WTC11 (cell line): ENCODE measurements at regions not wholly inside any gene's neighbourhood (a gene's known extent, or its start where the extent isn't known, plus 50 kb on each side); places are given as distances from the start of the nearest gene placed in this dataset.

Experiments used
- ATAC-seq: fragments of 200-7000 bp; cut with Tn5 transposase; 2 replicates; pipeline ENCODE4 v1.10.0; 2021; ENCODE audit warnings: mild to moderate bottlenecking, moderate library complexity
- CTCF ChIA-PET: fragments of 300-600 bp; sonication (Branson Sonifier 250); formaldehyde crosslinking; loops from one replicate; lab custom pipeline; 2021; ENCODE audit warnings: antibody characterized with exemption; lab: Charles Lee
- POLR2A ChIA-PET: fragments of 350-600 bp; sonication (Branson Sonifier 250); formaldehyde crosslinking; loops from one replicate; lab custom pipeline; 2021; ENCODE audit warnings: antibody characterized with exemption; lab: Charles Lee
- DNase-seq: peaks from one replicate; pipeline ENCODE4 v3.0.0; 2021; ENCODE audit warnings: low spot score
- H3K27ac Mint-ChIP-seq: 2 replicates; pipeline ENCODE4 v1.8.0; 2021; ENCODE audit warnings: mixed read lengths
- H3K27me3 Mint-ChIP-seq: 2 replicates; pipeline ENCODE4 v1.8.0; 2021; ENCODE audit warnings: low read depth, mild to moderate bottlenecking, moderate library complexity, mixed read lengths
- H3K36me3 Mint-ChIP-seq: 2 replicates; pipeline ENCODE4 v1.8.0; 2021; ENCODE audit warnings: mixed read lengths
- H3K4me1 Mint-ChIP-seq: 2 replicates; pipeline ENCODE4 v1.8.0; 2022; ENCODE audit warnings: mixed read lengths
- H3K4me3 Mint-ChIP-seq: 2 replicates; pipeline ENCODE4 v1.8.0; 2021; ENCODE audit warnings: mild to moderate bottlenecking, moderate library complexity, mixed read lengths
- H3K9me3 Mint-ChIP-seq: 2 replicates; pipeline ENCODE4 v1.8.0; 2021; ENCODE audit warnings: mixed read lengths
- CREM ChIP-seq: sonication (generic); formaldehyde crosslinking; IDR thresholded peaks from 2 replicates; pipeline ENCODE4 v1.8.1; 2022; ENCODE audit warnings: mild to moderate bottlenecking, missing genetic modification reagents, moderate library complexity
- GTF2I ChIP-seq: fragments of 250-450 bp; sonication (Bioruptor Pico); conservative IDR thresholded peaks from 2 replicates; pipeline ENCODE4 v1.4.0; 2021; ENCODE audit warnings: mild to moderate bottlenecking
- NFATC4 ChIP-seq: fragments of 250-450 bp; sonication (Bioruptor Pico); IDR thresholded peaks from 2 replicates; pipeline ENCODE4 v1.9.0; 2021; ENCODE audit warnings: mild to moderate bottlenecking
- NFYB ChIP-seq: sonication (generic); formaldehyde crosslinking; conservative IDR thresholded peaks from 2 replicates; pipeline ENCODE4 v1.8.0; 2022; ENCODE audit warnings: low read depth, missing genetic modification reagents
- NR3C1 ChIP-seq: sonication (generic); formaldehyde crosslinking; conservative IDR thresholded peaks from 2 replicates; pipeline ENCODE4 v1.8.1; 2023; ENCODE audit warnings: low read depth, mild to moderate bottlenecking, missing genetic modification reagents
- OVOL2 ChIP-seq: fragments of 250-450 bp; sonication (Bioruptor Pico); IDR thresholded peaks from 2 replicates; pipeline ENCODE4 v1.9.0; 2021; ENCODE audit warnings: mild to moderate bottlenecking, borderline replicate concordance
- RORB ChIP-seq: fragments of 250-450 bp; sonication (Bioruptor Pico); IDR thresholded peaks from 2 replicates; pipeline ENCODE4 v1.9.0; 2021; ENCODE audit warnings: mild to moderate bottlenecking
- TEAD1 ChIP-seq: sonication (generic); formaldehyde crosslinking; IDR thresholded peaks from 2 replicates; pipeline ENCODE4 v1.8.0; 2022; ENCODE audit warnings: mild to moderate bottlenecking, missing genetic modification reagents
- TEAD4 ChIP-seq: sonication (generic); formaldehyde crosslinking; IDR thresholded peaks from 2 replicates; pipeline ENCODE4 v1.8.0; 2022; ENCODE audit warnings: mild to moderate bottlenecking, missing genetic modification reagents
- ZBTB21 ChIP-seq: sonication (generic); formaldehyde crosslinking; IDR thresholded peaks from 2 replicates; pipeline ENCODE4 v1.8.1; 2023; ENCODE audit warnings: mild to moderate bottlenecking, missing genetic modification reagents, borderline replicate concordance
- TF ChIP-seq, protein P1 (sequence below): sonication (generic); formaldehyde crosslinking; IDR thresholded peaks from 2 replicates; pipeline ENCODE4 v1.8.0; 2022; ENCODE audit warnings: missing genetic modification reagents
- TF ChIP-seq, protein P2 (sequence below): fragments of 200-600 bp; IDR thresholded peaks from 2 replicates; pipeline ENCODE4 v1.8.0; 2022; ENCODE audit warnings: antibody characterized with exemption
- TF ChIP-seq, protein P3 (sequence below): sonication (generic); formaldehyde crosslinking; IDR thresholded peaks from 2 replicates; pipeline ENCODE4 v1.8.1; 2022; ENCODE audit warnings: missing genetic modification reagents, borderline replicate concordance
- TF ChIP-seq, protein P4 (sequence below): sonication (generic); formaldehyde crosslinking; IDR thresholded peaks from 2 replicates; pipeline ENCODE4 v1.8.0; 2023; ENCODE audit warnings: missing genetic modification reagents, mild to moderate bottlenecking, borderline replicate concordance
- TF ChIP-seq, protein P5 (sequence below): fragments of 250-450 bp; sonication (Bioruptor Pico); IDR thresholded peaks from 2 replicates; pipeline ENCODE4 v1.9.0; 2021; ENCODE audit warnings: mild to moderate bottlenecking
- TF ChIP-seq, protein P6 (sequence below): sonication (generic); formaldehyde crosslinking; IDR thresholded peaks from 2 replicates; pipeline ENCODE4 v1.8.0; 2022; ENCODE audit warnings: mild to moderate bottlenecking, missing genetic modification reagents
- TF ChIP-seq, protein P7 (sequence below): sonication (generic); formaldehyde crosslinking; IDR thresholded peaks from 2 replicates; pipeline ENCODE4 v1.8.1; 2023; ENCODE audit warnings: mild to moderate bottlenecking, missing genetic modification reagents

DNA sequence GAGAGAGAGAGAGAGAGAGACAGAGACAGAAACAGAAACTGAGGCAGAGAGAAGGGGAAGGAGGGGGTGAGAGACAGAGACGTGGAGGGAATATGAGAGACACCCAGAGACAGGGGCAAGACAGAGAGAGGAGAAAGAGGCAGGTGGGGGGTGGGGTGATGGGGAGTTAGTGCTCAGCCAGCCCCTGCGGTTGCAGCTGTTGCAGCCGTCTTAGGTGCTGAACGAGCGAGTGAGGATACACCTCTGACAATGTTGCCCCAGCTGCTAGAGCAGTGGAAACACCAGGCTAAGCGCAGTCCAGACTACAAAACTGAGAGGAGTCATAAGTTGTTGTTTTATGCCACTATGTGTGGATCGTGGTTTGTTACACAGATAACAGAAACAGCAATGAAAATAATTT is 328.2 kb upstream of the SHH start:
- POLR2A ChIA-PET = no interaction called here
- H3K36me3 Mint-ChIP-seq = peaks cover 31% of the 10 kb centered on the region
- DNase-seq (no peak), ATAC-seq (no peak)
- CTCF ChIA-PET = no interaction called here
- H3K9me3 Mint-ChIP-seq = peaks cover 66% of the 10 kb centered on the region
- no peak overlapping the region for H3K4me3 Mint-ChIP-seq
- TF ChIP-seq, protein P1, sequence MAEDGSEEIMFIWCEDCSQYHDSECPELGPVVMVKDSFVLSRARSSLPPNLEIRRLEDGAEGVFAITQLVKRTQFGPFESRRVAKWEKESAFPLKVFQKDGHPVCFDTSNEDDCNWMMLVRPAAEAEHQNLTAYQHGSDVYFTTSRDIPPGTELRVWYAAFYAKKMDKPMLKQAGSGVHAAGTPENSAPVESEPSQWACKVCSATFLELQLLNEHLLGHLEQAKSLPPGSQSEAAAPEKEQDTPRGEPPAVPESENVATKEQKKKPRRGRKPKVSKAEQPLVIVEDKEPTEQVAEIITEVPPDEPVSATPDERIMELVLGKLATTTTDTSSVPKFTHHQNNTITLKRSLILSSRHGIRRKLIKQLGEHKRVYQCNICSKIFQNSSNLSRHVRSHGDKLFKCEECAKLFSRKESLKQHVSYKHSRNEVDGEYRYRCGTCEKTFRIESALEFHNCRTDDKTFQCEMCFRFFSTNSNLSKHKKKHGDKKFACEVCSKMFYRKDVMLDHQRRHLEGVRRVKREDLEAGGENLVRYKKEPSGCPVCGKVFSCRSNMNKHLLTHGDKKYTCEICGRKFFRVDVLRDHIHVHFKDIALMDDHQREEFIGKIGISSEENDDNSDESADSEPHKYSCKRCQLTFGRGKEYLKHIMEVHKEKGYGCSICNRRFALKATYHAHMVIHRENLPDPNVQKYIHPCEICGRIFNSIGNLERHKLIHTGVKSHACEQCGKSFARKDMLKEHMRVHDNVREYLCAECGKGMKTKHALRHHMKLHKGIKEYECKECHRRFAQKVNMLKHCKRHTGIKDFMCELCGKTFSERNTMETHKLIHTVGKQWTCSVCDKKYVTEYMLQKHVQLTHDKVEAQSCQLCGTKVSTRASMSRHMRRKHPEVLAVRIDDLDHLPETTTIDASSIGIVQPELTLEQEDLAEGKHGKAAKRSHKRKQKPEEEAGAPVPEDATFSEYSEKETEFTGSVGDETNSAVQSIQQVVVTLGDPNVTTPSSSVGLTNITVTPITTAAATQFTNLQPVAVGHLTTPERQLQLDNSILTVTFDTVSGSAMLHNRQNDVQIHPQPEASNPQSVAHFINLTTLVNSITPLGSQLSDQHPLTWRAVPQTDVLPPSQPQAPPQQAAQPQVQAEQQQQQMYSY (CRISPR knock-in tag) = no peak
- TF ChIP-seq, protein P2, sequence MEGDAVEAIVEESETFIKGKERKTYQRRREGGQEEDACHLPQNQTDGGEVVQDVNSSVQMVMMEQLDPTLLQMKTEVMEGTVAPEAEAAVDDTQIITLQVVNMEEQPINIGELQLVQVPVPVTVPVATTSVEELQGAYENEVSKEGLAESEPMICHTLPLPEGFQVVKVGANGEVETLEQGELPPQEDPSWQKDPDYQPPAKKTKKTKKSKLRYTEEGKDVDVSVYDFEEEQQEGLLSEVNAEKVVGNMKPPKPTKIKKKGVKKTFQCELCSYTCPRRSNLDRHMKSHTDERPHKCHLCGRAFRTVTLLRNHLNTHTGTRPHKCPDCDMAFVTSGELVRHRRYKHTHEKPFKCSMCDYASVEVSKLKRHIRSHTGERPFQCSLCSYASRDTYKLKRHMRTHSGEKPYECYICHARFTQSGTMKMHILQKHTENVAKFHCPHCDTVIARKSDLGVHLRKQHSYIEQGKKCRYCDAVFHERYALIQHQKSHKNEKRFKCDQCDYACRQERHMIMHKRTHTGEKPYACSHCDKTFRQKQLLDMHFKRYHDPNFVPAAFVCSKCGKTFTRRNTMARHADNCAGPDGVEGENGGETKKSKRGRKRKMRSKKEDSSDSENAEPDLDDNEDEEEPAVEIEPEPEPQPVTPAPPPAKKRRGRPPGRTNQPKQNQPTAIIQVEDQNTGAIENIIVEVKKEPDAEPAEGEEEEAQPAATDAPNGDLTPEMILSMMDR = no peak
- TF ChIP-seq RORB = no peak
- TF ChIP-seq TEAD4 = no peak
- no peak for TF ChIP-seq NFATC4 (CRISPR knock-in tag)
- TF ChIP-seq, protein P3, sequence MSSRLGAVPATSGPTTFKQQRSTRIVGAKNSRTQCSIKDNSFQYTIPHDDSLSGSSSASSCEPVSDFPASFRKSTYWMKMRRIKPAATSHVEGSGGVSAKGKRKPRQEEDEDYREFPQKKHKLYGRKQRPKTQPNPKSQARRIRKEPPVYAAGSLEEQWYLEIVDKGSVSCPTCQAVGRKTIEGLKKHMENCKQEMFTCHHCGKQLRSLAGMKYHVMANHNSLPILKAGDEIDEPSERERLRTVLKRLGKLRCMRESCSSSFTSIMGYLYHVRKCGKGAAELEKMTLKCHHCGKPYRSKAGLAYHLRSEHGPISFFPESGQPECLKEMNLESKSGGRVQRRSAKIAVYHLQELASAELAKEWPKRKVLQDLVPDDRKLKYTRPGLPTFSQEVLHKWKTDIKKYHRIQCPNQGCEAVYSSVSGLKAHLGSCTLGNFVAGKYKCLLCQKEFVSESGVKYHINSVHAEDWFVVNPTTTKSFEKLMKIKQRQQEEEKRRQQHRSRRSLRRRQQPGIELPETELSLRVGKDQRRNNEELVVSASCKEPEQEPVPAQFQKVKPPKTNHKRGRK (CRISPR knock-in tag) = no peak
- TF ChIP-seq TEAD1 = no peak
- H3K27me3 Mint-ChIP-seq = no peaks in the 10 kb centered on the region; the same call in 1 of the 2 replicates
- H3K4me1 Mint-ChIP-seq = no peaks in the 10 kb centered on the region
- no peak overlapping the region for H3K27ac Mint-ChIP-seq

DNA sequence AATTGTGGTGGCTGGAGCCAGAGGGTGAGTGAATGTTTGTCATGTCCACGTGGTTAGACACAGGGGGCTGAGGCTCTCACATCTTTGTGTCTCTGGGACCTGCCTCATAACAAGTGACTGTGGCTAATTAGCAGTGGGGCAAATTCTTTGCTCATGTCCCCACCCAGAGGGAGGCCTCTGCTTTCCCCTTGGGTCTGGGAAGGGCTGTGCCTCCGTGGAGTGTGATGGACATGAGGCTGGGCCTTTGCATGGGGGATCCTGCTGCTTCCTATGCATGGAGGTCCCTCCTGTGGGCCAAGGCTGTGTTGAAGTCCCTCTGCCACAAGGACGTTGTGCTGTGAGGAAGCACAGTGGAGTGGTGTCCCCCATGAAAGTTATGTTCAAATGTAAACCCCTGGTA is 327.4 kb upstream of the SHH start:
- DNase-seq = no peak
- peaks cover 62% of the 10 kb centered on the region for H3K9me3 Mint-ChIP-seq
- ChIA-PET CTCF (no interaction called here), POLR2A (no interaction called here)
- peaks cover 30% of the 10 kb centered on the region for H3K36me3 Mint-ChIP-seq
- no peaks in the 10 kb centered on the region for H3K4me1 Mint-ChIP-seq
- no peak overlapping the region for H3K4me3 Mint-ChIP-seq
- no peak overlapping the region for H3K27ac Mint-ChIP-seq
- ATAC-seq = no peak
- H3K27me3 Mint-ChIP-seq = no peaks in the 10 kb centered on the region; the same call in 1 of the 2 replicates
- TF ChIP-seq OVOL2 (CRISPR knock-in tag) (no peak), ZBTB21 (no peak), CREM (CRISPR knock-in tag) (no peak), NR3C1 (no peak), GTF2I (CRISPR knock-in tag) (no peak), NFYB (CRISPR knock-in tag) (no peak)
- TF ChIP-seq, protein P4, sequence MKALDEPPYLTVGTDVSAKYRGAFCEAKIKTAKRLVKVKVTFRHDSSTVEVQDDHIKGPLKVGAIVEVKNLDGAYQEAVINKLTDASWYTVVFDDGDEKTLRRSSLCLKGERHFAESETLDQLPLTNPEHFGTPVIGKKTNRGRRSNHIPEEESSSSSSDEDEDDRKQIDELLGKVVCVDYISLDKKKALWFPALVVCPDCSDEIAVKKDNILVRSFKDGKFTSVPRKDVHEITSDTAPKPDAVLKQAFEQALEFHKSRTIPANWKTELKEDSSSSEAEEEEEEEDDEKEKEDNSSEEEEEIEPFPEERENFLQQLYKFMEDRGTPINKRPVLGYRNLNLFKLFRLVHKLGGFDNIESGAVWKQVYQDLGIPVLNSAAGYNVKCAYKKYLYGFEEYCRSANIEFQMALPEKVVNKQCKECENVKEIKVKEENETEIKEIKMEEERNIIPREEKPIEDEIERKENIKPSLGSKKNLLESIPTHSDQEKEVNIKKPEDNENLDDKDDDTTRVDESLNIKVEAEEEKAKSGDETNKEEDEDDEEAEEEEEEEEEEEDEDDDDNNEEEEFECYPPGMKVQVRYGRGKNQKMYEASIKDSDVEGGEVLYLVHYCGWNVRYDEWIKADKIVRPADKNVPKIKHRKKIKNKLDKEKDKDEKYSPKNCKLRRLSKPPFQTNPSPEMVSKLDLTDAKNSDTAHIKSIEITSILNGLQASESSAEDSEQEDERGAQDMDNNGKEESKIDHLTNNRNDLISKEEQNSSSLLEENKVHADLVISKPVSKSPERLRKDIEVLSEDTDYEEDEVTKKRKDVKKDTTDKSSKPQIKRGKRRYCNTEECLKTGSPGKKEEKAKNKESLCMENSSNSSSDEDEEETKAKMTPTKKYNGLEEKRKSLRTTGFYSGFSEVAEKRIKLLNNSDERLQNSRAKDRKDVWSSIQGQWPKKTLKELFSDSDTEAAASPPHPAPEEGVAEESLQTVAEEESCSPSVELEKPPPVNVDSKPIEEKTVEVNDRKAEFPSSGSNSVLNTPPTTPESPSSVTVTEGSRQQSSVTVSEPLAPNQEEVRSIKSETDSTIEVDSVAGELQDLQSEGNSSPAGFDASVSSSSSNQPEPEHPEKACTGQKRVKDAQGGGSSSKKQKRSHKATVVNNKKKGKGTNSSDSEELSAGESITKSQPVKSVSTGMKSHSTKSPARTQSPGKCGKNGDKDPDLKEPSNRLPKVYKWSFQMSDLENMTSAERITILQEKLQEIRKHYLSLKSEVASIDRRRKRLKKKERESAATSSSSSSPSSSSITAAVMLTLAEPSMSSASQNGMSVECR (CRISPR knock-in tag) = no peak
- TF ChIP-seq, protein P5, sequence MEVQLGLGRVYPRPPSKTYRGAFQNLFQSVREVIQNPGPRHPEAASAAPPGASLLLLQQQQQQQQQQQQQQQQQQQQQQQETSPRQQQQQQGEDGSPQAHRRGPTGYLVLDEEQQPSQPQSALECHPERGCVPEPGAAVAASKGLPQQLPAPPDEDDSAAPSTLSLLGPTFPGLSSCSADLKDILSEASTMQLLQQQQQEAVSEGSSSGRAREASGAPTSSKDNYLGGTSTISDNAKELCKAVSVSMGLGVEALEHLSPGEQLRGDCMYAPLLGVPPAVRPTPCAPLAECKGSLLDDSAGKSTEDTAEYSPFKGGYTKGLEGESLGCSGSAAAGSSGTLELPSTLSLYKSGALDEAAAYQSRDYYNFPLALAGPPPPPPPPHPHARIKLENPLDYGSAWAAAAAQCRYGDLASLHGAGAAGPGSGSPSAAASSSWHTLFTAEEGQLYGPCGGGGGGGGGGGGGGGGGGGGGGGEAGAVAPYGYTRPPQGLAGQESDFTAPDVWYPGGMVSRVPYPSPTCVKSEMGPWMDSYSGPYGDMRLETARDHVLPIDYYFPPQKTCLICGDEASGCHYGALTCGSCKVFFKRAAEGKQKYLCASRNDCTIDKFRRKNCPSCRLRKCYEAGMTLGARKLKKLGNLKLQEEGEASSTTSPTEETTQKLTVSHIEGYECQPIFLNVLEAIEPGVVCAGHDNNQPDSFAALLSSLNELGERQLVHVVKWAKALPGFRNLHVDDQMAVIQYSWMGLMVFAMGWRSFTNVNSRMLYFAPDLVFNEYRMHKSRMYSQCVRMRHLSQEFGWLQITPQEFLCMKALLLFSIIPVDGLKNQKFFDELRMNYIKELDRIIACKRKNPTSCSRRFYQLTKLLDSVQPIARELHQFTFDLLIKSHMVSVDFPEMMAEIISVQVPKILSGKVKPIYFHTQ = no peak
- TF ChIP-seq, protein P6, sequence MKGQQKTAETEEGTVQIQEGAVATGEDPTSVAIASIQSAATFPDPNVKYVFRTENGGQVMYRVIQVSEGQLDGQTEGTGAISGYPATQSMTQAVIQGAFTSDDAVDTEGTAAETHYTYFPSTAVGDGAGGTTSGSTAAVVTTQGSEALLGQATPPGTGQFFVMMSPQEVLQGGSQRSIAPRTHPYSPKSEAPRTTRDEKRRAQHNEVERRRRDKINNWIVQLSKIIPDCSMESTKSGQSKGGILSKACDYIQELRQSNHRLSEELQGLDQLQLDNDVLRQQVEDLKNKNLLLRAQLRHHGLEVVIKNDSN (CRISPR knock-in tag) = no peak
- TF ChIP-seq, protein P7, sequence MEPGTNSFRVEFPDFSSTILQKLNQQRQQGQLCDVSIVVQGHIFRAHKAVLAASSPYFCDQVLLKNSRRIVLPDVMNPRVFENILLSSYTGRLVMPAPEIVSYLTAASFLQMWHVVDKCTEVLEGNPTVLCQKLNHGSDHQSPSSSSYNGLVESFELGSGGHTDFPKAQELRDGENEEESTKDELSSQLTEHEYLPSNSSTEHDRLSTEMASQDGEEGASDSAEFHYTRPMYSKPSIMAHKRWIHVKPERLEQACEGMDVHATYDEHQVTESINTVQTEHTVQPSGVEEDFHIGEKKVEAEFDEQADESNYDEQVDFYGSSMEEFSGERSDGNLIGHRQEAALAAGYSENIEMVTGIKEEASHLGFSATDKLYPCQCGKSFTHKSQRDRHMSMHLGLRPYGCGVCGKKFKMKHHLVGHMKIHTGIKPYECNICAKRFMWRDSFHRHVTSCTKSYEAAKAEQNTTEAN (CRISPR knock-in tag) = no peak
- TF ChIP-seq, protein P3 (CRISPR knock-in tag) = no peak
